T-helper 2 cell (primary cell): ENCODE measurements at regions not wholly inside any gene's neighbourhood (a gene's known extent, or its start where the extent isn't known, plus 50 kb on each side); places are given as distances from the start of the nearest gene placed in this dataset.
"Not testable (repeated sequence)": the region's sequence is repeated elsewhere in the genome, so short reads cannot be mapped to it uniquely, and the experiment has no call there.

Experiments used
- DNase-seq, 5 experiments: peaks; one replicate each; pipeline versions ENCODE4 v3.0.0 to v3.0.0-alpha.2; 2012 to 2022

- DNase-seq, result no peak
Observed at GRCh38 chr6:137808836-137809315, 58.2 kb upstream of the TNFAIP3 start.

DNA sequence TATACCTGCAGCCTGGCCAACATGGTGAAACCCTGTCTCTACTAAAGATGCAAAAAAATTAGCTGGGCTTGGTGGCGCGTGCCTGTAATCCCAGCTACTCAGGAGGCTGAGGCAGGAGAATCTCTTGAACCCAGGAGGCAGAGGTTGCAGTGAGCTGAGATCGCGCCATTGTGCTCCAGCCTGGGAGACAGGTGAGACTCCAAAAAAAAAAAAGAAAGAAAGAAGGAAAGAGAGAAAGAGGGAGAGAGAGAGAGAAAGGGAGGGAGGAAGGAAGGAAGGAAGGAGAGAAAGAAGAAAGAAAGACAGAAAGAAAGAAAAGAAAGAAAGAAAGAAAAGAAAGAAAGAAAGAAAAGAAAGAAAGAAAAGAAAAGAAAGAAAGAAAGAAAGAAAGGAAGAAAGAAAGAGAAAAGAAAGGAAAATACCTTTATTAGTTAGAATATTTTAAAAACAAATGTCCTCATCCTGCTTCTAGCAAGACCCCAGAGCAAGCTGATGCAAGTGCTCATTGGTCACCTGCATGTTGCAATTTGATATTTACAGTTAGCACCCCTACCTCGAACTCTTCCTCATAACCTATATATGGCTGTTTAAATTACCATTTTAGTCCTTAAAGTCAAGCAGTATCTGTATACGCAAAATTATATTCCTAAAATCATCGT, 57.0 kb upstream of the TNFAIP3 start:
- not testable (repeated sequence) for DNase-seq

GRCh38 chr6:137810554-137811120, 56.4 kb upstream of the TNFAIP3 start:
- no peak for DNase-seq

DNA sequence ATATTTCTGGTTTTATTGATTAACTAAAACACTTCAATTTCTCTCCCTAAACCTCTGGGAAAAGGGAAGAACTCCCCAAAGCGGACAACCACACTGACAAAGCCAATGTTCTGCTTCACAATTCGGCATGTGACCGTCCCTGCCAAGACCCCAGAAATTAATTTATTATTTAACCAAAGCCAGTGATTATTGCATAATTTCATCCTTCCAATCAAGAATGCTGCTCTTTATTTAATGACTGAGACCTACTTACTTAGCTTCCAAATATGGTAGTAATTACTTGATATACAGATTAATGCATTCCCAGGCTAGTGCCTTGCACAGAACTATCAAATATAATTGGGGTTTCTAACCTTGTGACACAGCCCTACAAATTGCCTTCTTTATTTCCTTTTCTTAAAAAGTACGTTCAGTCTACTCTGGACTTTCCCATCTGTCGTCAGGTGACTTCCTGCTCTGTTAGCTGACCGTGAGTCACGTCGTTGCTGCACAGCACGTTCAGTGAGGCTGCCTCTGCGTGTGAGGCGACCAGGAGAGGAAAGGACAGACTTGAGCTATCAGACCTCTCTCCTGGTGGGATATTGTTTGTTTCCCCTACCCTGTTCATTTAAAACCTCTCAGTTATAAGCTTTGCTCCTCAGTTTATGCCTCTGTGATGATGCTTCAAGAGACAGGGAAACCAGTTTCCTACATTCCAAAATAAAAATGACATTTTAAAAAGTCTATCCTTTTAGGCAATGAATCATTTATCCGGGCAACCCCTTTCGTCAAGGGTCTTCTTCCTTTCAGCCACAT, 55.7 kb upstream of the TNFAIP3 start:
- DNase-seq, result peak; percentile 53 to 92 (median 73)

- DNase-seq, result no peak
Observed at GRCh38 chr6:137811916-137812553, 55.0 kb upstream of the TNFAIP3 start.

GRCh38 chr6:137813308-137813970, 53.6 kb upstream of the TNFAIP3 start:
- no peak for DNase-seq

DNA sequence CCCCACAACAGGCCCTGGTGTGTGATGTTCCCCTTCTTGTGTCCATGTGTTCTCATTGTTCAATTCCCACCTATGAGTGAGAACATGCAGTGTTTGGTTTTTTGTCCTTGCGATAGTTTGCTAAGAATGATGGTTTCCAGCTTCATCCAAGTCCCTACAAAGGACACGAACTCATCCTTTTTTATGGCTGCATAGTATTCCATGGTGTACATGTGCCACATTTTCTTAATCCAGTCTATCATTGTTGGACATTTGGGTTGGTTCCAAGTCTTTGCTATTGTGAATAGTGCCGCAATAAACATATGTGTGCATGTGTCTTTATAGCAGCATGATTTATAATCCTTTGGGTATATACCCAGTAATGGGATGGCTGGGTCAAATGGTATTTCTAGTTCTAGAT, 53.0 kb upstream of the TNFAIP3 start:
- DNase-seq, result not testable (repeated sequence)

DNA sequence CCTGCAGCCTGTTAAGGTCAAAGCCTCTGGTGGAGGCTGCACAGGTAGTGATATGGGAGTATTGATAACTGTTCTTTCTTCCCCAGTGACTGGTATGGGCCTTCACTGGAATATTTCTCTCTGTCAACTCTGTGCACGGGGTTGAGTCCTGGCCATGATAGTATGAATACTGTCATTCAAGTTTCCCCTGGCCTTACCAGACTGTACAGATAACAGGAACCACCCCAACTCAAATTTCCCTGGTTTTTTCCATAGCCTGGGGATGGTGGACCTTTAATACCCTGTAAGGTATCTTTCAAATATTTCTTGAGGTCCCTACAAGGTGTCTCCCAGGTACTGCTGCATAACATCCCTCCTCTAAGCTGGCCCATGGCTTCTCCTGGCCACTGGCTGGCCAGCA, 51.4 kb upstream of the TNFAIP3 start:
- DNase-seq, result no peak

DNA sequence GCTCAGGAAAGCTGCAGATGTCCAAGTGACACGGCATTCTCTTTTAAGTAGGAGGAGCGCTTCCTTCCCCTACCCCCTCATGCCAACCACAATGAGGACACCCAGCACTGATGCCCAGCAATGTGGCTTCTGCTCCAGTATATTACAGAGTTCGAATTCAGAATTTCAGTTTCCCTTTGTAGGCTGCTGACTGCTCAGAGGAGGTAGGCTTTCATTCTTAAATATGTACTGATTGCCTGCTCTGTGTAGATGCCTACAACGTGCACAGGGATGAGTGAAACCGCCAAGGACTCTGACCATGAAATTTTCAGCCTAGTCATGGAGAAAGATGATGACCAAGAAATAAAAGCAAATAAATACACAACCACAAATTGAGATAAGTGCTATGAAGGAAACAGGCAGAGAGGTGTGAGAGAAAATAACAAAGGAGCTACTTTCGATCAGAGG, 50.9 kb upstream of the TNFAIP3 start:
- peak in 2 of 5 experiments; percentile 36 to 61 for DNase-seq

DNA sequence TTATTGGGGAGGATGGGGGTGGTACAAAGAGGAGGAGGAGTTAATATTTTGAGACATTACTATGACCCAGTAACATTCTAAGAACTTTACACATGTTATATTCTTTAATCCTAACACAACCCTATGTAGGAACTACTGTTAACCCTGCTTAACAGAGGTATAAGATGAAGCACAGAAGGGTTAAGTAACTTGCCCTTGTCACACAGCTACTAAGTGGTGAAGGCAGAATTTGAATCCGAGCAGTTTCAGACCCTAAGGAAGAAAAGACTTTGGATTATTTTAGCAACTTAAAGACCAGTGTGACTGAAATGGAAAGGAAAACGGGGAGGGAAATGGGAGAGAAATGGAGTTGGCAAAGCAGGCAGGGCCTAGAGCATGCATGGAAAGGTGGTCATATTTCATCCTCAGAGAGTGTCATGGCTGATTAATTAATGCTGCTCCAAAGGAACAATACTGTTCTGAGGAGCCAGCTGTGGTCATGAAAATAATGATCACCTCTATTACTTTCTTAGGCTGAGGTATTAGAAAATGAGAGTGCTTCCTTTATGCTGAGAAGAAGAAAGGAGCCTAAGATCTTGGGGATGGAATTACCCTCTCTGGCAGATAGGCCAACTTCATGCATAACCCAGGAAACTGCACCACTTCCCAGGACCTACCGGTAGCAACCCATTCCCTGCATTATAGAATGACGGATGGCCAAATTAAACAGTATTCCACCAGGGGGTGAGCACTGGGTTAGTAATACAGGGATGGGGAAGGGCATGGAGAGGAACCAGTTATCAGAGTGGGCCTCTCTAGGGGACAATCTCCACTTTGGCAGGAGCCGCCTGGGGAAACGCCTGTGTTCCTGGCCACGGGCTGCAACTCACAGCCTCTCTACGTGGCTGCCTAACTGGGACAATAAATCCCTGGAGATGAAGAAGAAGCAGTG, 50.1 kb upstream of the TNFAIP3 start:
- no peak for DNase-seq
